ENCODE measurements at regions not wholly inside any gene's neighbourhood (a gene's known extent, or its start where the extent isn't known, plus 50 kb on each side); places are given as distances from the start of the nearest gene placed in this dataset.

DNA sequence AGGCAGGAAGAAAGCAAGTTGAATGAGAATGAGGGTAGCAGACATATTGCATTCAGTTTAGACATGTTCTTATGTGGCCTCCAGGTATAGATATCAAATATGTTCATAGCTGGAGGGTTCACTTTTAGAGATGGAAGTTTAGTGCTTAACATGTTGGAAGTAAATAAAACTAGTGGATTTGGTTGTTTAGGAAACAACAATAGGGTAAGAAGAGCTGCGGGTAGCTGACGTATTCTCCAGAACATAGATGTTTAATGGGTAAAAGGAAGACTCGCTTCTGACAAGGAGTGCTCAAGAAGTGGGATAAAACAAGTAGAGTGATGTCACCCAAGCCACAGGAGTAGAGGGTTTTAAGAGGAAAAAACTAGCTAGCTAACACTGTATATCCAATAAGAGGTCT, 128.4 kb upstream of the COL21A1 start:
- in situ Hi-C loops (cut with HindIII; ENCODE audit: extremely low pct_ligation_motif_present, low pct_unique_long_range_greater_than_20kb) (no loop called here), intact Hi-C loops (cut with micrococcal nuclease; ENCODE audit: unreplicated experiment) (no loop called here)
- no TSS peak for BruUV-seq (replicated peaks)
- no peak overlapping the region for H3K4me2 ChIP-seq (ENCODE audit: low read depth, low read length)
- 98% methylated on average over 3 of the region's 3 CpGs for WGBS (ENCODE audit: low lambda C conversion rate)
- H3K27me3 ChIP-seq (ENCODE audit: control insufficient read depth in 1 of 2, insufficient read depth in 2 of 2, low read length in 2 of 2), result no peaks in the 10 kb centered on the region
- no peaks in the 10 kb centered on the region for H4K20me1 ChIP-seq (ENCODE audit: insufficient read depth, low read length)
- DNase-seq (ENCODE audit: low spot score) (no peak), FAIRE-seq (no peak), ATAC-seq (no peak)
- H2AFZ ChIP-seq (ENCODE audit: low read length), result no peak overlapping the region
- TF ChIP-seq RFX3 (CRISPR knock-in tag; IDR thresholded peaks at IDR 0.05) (no peak), PAWR (CRISPR knock-in tag; IDR thresholded peaks at IDR 0.05; ENCODE audit: borderline replicate concordance) (no peak), ZFP36L2 (CRISPR knock-in tag; IDR thresholded peaks at IDR 0.05) (no peak), TSC22D2 (CRISPR knock-in tag; IDR thresholded peaks at IDR 0.05; ENCODE audit: borderline replicate concordance) (no peak), ZBTB38 (CRISPR knock-in tag; IDR thresholded peaks at IDR 0.05) (no peak), KLF12 (CRISPR knock-in tag; IDR thresholded peaks at IDR 0.05; ENCODE audit: borderline replicate concordance) (no peak), ZNF616 (CRISPR knock-in tag; IDR thresholded peaks at IDR 0.05; ENCODE audit: low read depth) (no peak), TMF1 (CRISPR knock-in tag; IDR thresholded peaks at IDR 0.05; ENCODE audit: low read depth) (no peak), ZNF263 (CRISPR knock-in tag; IDR thresholded peaks at IDR 0.05) (no peak), MEF2D (CRISPR knock-in tag; IDR thresholded peaks at IDR 0.05) (no peak), PITX1 (CRISPR knock-in tag; IDR thresholded peaks at IDR 0.05) (no peak), PCBP1 (IDR thresholded peaks at IDR 0.05; ENCODE audit: borderline replicate concordance, low read depth, low read length) (no peak), NR2F1 (CRISPR knock-in tag; IDR thresholded peaks at IDR 0.05) (no peak), ZNF33A (CRISPR knock-in tag; IDR thresholded peaks at IDR 0.05; ENCODE audit: borderline replicate concordance) (no peak), MYNN (CRISPR knock-in tag; IDR thresholded peaks at IDR 0.05; ENCODE audit: low read depth) (no peak), ZNF382 (CRISPR knock-in tag; IDR thresholded peaks at IDR 0.05; ENCODE audit: borderline replicate concordance) (no peak), ZNF350 (CRISPR knock-in tag; IDR thresholded peaks at IDR 0.05; ENCODE audit: borderline replicate concordance, low read depth) (no peak), CCDC6 (CRISPR knock-in tag; IDR thresholded peaks at IDR 0.05) (no peak)
- no peak overlapping the region for H3K4me3 ChIP-seq (replicated peaks in 1 of 3; ENCODE audit: insufficient read depth in 1 of 3, low read depth in 2 of 3, low read length in 3 of 3)
- CTCF ChIA-PET (ENCODE audit: low intra/inter-chr PET ratio, low total read pairs), result no interaction called here
- no peaks in the 10 kb centered on the region for H3K9me3 ChIP-seq (ENCODE audit: low read length)
- H3K36me3 ChIP-seq (replicated peaks in 1 of 2; ENCODE audit: control insufficient read depth in 1 of 2, insufficient read depth in 2 of 2, low read length in 2 of 2), result no peaks in the 10 kb centered on the region
- peaks cover 53% of the 10 kb centered on the region for H3K4me1 ChIP-seq (ENCODE audit: insufficient read depth, low read length)
- POLR2A ChIA-PET, result no interaction called here
- H3K9ac ChIP-seq (ENCODE audit: insufficient read depth, low read depth, low read length), result no peak overlapping the region
- no peak overlapping the region for H3K27ac ChIP-seq (ENCODE audit: extremely low read length, insufficient read depth, low read length)
- H3K79me2 ChIP-seq (ENCODE audit: insufficient read depth, low read length), result no peaks in the 10 kb centered on the region

Measured in HepG2 (cell line).